NCI-H2227 (cell line): ENCODE measurements at regions not wholly inside any gene's neighbourhood (a gene's known extent, or its start where the extent isn't known, plus 50 kb on each side); places are given as distances from the start of the nearest gene placed in this dataset.
"Not testable (repeated sequence)": the region's sequence is repeated elsewhere in the genome, so short reads cannot be mapped to it uniquely, and the experiment has no call there.

Experiments
- DNase-seq: peaks from one replicate; lab custom pipeline; 2025; ENCODE audit not compliant: unreplicated experiment; lab: John Stamatoyannopoulos, UW

GRCh38 chr18:73563901-73564472, 583.6 kb downstream of the FBXO15 start:
- DNase-seq: no peak

GRCh38 chr18:73563345-73563744, 584.3 kb downstream of the FBXO15 start:
- DNase-seq: no peak

- no peak for DNase-seq
Observed at GRCh38 chr18:73556904-73557303, 590.7 kb downstream of the FBXO15 start.

GRCh38 chr18:73552171-73552570, 595.5 kb downstream of the FBXO15 start:
- DNase-seq: no peak

DNA sequence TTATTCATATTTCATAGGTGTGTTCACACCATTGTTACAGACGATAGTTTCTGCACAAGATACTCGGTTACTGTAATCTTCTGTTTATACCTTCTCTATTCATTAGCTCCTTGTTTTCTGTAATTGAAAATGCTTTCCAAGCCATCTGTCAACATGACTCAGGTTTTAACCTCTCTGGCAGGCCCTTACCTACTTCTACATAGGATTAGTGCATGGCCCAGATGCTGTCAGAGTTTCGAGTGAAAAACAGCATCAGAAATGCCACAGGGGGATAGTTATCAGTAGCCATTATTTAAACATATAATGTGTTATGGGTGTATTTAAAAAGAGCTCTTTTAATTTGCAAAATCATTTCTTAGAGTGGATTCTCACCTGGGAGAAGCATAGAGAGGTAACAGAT, 596.4 kb downstream of the FBXO15 start:
- no peak for DNase-seq

GRCh38 chr18:73549236-73549635, 598.4 kb downstream of the FBXO15 start:
- DNase-seq: no peak

DNA sequence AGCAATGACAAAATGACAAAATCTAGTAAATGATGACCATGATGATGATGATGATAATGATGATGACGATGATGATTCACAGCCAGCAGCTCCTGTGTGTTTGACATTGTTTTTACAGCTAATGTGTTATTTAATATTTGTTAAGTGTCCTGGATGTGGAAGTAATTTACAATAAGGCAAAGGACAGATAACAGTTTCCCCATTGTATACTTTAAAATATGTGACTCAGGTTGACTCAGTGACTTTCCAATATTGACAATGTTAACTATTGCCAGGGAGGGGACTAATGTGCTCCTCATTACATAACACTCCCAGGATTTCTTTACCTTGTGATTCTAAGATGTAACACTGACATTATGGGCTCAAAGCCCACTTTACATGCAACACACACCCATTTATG, 602.2 kb downstream of the FBXO15 start:
- no peak for DNase-seq

DNA sequence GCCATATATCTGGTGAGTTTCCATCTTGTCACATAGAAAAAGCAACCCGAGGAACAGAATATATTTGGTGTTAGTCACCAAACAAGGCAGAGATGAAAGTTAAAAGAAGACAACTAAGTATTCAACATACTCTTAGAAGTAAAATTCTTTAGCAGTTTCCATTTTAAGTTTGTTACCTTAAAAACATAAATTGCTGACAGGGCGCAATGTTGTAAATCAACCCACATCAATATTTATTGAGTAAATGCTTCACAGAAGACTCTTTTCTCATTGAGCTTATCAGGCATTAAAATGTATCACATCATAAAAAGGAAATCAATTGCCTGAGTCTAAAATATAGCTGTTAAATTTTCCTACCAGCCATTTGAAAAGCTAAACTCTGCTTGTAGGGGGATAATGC, 603.0 kb downstream of the FBXO15 start:
- DNase-seq: no peak

DNA sequence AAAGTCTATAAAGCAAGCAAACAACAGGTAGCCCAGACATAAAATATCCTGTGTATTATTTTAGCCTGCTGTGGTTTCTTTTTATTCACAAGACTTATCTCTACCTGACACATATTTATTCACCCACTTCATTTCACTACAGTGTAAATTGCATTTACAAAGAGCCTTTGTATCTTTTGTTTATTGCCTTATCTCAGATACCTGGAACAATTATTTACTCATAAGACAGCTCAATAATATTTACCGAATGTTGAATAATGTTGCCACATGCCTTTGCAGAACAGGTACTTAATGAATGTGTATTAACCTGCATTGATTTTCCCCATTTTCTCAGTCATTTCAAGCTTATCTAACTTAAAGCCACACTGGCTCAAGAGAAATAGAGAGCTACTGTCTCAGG, 603.6 kb downstream of the FBXO15 start:
- DNase-seq: no peak

DNA sequence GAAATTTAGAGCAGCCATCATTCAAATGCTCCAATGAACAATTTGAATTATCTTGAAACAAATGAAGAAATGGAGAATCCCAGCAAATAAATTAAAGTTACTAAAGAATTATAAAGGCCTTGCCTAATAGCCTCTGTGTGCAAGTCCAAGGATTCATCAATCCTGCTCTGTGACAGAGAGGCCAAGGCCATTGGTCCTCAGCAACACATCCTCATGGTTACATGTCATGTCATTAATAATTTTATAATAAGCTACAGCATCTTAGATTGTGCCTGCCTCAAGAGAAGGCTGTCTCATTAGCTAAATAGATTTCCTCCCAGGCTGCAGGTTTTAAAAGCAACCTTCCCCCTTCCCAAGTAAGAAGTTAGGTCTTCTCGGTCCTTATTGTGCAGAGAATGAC, 611.6 kb downstream of the FBXO15 start:
- no peak for DNase-seq

- no peak for DNase-seq
Observed at GRCh38 chr18:73535189-73535588, 612.4 kb downstream of the FBXO15 start.

DNA sequence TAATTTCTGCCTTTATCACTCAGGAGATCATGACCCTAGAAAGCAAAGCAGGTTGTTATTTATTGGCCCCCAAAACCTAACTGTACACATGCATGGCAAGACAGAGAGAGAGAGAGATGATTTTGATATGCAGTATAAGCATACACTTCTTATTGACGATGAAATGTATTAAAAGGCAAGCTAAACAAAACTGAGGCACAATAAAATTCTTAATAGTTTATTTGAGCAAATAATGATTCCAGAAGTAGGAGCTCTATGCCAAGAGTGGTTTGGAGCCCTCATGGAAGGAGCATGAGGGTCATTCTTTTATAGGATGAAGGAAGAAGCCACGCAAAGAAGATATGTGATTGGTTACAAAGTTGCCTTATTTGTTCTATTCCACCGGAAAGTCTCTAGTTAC, 616.0 kb downstream of the FBXO15 start:
- DNase-seq: no peak

GRCh38 chr18:73528066-73528465, 619.6 kb downstream of the FBXO15 start:
- no peak for DNase-seq

- no peak for DNase-seq
Observed at GRCh38 chr18:73520229-73520628, 627.4 kb downstream of the FBXO15 start.

- DNase-seq: not testable (repeated sequence)
Observed at GRCh38 chr18:73516056-73516455, 631.6 kb downstream of the FBXO15 start.

DNA sequence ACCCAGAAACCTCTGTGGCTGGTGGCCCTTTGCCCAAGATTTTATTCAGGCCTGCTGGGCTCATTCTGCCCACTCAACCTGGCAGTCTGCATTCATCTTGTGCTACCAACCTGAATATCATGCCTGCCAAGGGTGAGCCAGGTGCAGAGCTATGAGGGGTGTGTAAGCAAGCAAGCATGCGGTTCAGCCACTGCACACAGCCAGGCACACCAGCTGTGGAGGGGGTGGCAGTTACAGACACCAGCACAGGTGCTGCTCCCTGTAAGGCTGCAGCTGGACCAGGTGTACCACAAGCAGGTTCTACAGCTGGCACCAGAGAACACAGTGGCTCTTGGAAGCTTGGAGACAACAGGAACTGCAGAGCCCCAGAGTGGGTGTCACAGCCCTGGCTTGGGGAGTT, 633.2 kb downstream of the FBXO15 start:
- DNase-seq: no peak

GRCh38 chr18:73511771-73512503, 635.7 kb downstream of the FBXO15 start:
- no peak for DNase-seq

GRCh38 chr18:73509460-73509859, 638.2 kb downstream of the FBXO15 start:
- DNase-seq: no peak

- no peak for DNase-seq
Observed at GRCh38 chr18:73503326-73503725, 635.5 kb upstream of the NETO1 start.

DNA sequence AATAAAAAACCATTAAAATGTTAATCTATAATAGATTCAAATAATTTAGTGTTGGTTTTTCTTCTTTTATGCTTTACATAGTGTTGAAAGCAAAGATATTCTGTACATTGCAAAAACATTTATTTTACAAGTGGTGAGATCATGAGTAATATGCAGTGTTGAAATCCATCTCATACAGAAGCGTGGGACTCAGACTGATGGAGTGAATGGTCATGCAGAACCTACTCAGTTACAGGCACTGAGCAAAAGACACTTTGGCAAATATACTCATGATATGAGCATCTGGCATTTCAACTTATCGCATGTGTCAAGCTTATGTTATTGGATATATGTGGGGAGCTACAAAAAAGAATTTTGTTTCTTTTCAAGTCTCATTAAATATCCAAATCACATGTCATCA, 620.2 kb upstream of the NETO1 start:
- no peak for DNase-seq

DNA sequence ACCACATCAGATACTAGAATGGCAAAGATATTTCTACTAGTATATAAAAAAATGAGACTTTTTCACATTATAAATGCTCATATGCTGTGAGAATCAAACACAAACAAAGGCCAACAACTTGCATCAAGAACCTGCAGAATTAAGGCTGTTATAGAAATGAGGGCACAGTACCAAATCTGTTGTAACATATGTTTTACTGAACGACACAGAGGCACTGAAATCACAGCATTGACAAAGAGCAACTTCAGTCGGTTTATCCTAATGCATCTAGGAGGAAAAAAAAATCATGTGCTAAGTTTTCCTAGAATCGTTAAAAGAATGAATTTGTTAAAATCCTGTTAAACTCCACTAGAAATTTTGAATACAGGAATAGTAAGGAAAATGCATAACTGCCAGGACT, 617.4 kb upstream of the NETO1 start:
- no peak for DNase-seq

DNA sequence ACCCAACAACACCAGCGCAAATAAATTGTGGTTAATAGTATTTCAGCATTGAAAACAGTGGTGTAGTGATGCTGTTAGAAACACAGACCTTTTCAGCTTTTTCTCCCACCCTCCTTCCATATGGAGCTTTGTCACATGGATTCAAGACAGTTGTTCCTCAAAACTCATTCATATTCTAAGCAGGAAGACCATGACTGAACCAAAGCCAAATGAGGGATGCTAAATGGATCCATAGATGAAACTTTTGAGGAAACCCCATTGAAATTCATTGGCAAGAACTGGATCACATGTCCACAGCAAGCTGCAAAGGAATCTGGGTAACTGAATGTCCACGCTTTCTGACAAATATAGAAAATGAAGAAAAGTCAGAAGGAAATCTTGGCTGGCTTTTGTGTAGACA, 615.1 kb upstream of the NETO1 start:
- no peak for DNase-seq

DNA sequence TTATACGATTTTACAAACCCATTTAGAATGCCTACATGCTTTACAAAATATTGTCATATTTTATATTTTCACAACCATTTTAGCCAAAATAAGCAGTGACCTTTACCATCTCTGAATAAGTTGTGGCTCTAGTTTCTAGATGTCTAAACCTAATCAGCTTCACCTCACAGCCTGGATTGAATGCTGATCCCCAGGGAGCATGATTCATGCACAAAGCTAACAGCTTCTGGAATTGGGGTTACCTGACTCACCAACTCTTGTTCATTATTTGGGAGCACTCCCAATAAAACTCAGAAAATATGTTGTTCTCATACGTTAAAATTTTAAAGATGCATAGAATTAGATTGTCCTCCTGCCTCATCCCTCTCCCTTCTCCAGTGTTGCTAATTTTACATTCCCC, 611.7 kb upstream of the NETO1 start:
- DNase-seq: no peak
